Suprapubic skin (tissue), 4 donors: ENCODE measurements at regions not wholly inside any gene's neighbourhood (a gene's known extent, or its start where the extent isn't known, plus 50 kb on each side); places are given as distances from the start of the nearest gene placed in this dataset.
A peak's percentile ranks its signal among the peaks of the same experiment; 100 is the strongest.

Experiments
- DNase-seq, 2 donors: peaks; one replicate each; pipeline ENCODE4 v3.0.0-alpha.2; 2019; ENCODE audit warnings: low spot score in 2 of 2
- H3K27ac ChIP-seq: fragments of 200-600 bp; sonication (generic); one replicate; pipeline ENCODE4 v1.5.1; 2019
- H3K27me3 ChIP-seq: fragments of 200-600 bp; sonication (generic); one replicate; pipeline ENCODE4 v1.5.1; 2019
- H3K36me3 ChIP-seq: fragments of 200-600 bp; sonication (generic); one replicate; pipeline ENCODE4 v1.5.1; 2019
- H3K4me1 ChIP-seq: fragments of 200-600 bp; sonication (generic); one replicate; pipeline ENCODE4 v1.5.1; 2019
- H3K4me3 ChIP-seq: fragments of 200-600 bp; sonication (generic); one replicate; pipeline ENCODE4 v1.5.1; 2019; ENCODE audit warnings: mild to moderate bottlenecking
- H3K9me3 ChIP-seq: fragments of 200-600 bp; sonication (generic); one replicate; pipeline ENCODE4 v1.5.1; 2019
- EP300 ChIP-seq: sonication (generic); formaldehyde crosslinking; IDR thresholded peaks from one replicate; pipeline ENCODE4 v1.6.1; 2017; ENCODE audit warnings: antibody characterized with exemption
- POLR2A ChIP-seq, 2 donors: fragments of 450-650 bp; IDR thresholded peaks; one replicate each; pipeline ENCODE4 v1.6.1; 2017; ENCODE audit warnings: antibody characterized with exemption in 2 of 2, mild to moderate bottlenecking in 2 of 2, moderate library complexity in 2 of 2
- POLR2AphosphoS5 ChIP-seq, 3 donors: sonication (generic); formaldehyde crosslinking; IDR thresholded peaks; one replicate each; pipeline ENCODE4 v1.6.1; 2017; ENCODE audit warnings: antibody characterized with exemption in 3 of 3
- WGBS: methylation state at CpG from one replicate; pipeline ENCODE4 v1.1.5; 2018; 5-methylcytosine and 5-hydroxymethylcytosine counted together
- TF ChIP-seq, protein P1 (sequence below), 2 donors: fragments of 200-600 bp in 1 of 2; fragments of 450-650 bp in 1 of 2; sonication (generic) in 1 of 2; IDR thresholded peaks; one replicate each; pipeline ENCODE4 v1.5.1; 2016 to 2019; ENCODE audit warnings: antibody characterized with exemption in 2 of 2, mild to moderate bottlenecking in 1 of 2, moderate library complexity in 1 of 2

DNA sequence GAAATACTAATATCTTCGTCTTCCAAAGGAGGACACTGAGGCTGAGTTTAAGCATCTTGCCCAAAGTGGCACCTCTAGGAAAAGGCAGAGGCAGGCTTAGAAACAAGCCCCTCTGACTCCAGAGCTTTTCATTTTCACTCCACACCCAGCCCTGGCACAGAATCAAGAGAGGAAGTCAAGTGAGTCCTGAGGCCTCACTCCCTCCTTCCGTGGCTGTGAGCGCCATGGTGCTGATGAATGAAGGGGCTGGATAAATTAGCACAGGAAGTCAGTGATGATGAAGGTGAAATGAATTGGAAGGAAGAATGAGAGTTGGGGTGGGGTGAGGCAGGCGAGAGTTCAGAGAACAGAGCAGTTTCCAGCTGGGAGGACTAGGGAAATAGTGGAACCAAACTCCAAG, 179.3 kb downstream of the TMEM132E start:
- no peaks in the 10 kb centered on the region for H3K36me3 ChIP-seq
- peak in 1 of 2 donors; percentile 35 for DNase-seq
- no peaks in the 10 kb centered on the region for H3K9me3 ChIP-seq
- TF ChIP-seq EP300 (no peak), POLR2A (IDR thresholded peaks at IDR 0.05) (no peak), POLR2AphosphoS5 (IDR thresholded peaks at IDR 0.05) (no peak)
- TF ChIP-seq, protein P1, sequence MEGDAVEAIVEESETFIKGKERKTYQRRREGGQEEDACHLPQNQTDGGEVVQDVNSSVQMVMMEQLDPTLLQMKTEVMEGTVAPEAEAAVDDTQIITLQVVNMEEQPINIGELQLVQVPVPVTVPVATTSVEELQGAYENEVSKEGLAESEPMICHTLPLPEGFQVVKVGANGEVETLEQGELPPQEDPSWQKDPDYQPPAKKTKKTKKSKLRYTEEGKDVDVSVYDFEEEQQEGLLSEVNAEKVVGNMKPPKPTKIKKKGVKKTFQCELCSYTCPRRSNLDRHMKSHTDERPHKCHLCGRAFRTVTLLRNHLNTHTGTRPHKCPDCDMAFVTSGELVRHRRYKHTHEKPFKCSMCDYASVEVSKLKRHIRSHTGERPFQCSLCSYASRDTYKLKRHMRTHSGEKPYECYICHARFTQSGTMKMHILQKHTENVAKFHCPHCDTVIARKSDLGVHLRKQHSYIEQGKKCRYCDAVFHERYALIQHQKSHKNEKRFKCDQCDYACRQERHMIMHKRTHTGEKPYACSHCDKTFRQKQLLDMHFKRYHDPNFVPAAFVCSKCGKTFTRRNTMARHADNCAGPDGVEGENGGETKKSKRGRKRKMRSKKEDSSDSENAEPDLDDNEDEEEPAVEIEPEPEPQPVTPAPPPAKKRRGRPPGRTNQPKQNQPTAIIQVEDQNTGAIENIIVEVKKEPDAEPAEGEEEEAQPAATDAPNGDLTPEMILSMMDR (IDR thresholded peaks at IDR 0.05): no peak
- no peak overlapping the region for H3K4me3 ChIP-seq
- no peak overlapping the region for H3K27ac ChIP-seq
- H3K4me1 ChIP-seq: no peaks in the 10 kb centered on the region
- 48% methylated on average over 4 of the region's 4 CpGs for WGBS
- H3K27me3 ChIP-seq: peaks cover 25% of the 10 kb centered on the region

DNA sequence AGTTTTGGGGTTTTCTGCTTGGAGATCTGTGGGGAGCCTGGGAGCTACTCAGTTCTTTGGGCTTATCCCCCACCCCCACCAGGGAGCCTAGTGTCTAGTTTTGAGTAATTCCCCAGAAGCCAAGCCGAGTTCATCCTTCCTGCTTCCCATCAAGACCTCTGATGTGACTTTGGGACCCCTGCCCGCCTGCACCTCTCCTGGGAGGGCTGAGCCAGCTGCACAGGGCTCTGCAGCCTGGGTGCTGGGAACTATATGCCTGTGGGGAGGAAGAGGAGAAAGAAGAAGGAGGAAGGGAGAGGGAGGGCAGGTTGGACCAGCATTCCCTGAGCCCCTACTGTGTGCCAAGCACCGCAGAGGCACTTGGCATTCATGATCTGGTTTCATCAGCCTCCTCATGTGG, 178.9 kb downstream of the TMEM132E start:
- H3K4me1 ChIP-seq: no peaks in the 10 kb centered on the region
- no peaks in the 10 kb centered on the region for H3K36me3 ChIP-seq
- 68% methylated on average over 3 of the region's 3 CpGs for WGBS
- peak in 1 of 2 donors; percentile 49 for DNase-seq
- no peak overlapping the region for H3K27ac ChIP-seq
- TF ChIP-seq, protein P1 (IDR thresholded peaks at IDR 0.05): no peak
- TF ChIP-seq POLR2A (IDR thresholded peaks at IDR 0.05) (no peak), EP300 (no peak), POLR2AphosphoS5 (IDR thresholded peaks at IDR 0.05) (no peak)
- H3K9me3 ChIP-seq: no peaks in the 10 kb centered on the region
- no peak overlapping the region for H3K4me3 ChIP-seq
- H3K27me3 ChIP-seq: peaks cover 25% of the 10 kb centered on the region

DNA sequence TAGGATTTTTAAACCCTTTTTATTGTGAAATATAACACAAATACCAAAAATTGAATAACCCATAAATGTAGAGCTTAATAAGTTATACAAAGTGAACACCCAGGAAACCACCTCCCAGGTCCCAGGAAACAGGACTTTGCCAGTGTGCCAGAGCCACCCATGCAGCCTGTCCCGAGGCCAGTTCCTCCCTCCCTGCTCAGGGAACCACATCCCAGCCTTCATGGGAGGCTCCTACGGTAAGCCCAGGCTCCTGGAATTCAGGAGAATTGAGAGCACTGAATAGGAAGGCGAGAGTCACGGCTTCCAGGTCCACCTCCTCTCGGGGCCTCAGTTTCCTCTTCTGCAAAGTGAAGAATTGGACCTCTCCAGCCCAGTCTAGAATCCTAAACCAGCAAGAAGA, 178.2 kb downstream of the TMEM132E start:
- peak in 1 of 2 donors; percentile 21 for DNase-seq
- peaks cover 20% of the 10 kb centered on the region for H3K27me3 ChIP-seq
- no peaks in the 10 kb centered on the region for H3K4me1 ChIP-seq
- H3K27ac ChIP-seq: no peak overlapping the region
- H3K9me3 ChIP-seq: no peaks in the 10 kb centered on the region
- no peaks in the 10 kb centered on the region for H3K36me3 ChIP-seq
- 66% methylated on average over 5 of the region's 5 CpGs for WGBS
- TF ChIP-seq, protein P1 (IDR thresholded peaks at IDR 0.05): no peak
- TF ChIP-seq EP300 (no peak), POLR2A (IDR thresholded peaks at IDR 0.05) (no peak), POLR2AphosphoS5 (IDR thresholded peaks at IDR 0.05) (no peak)
- H3K4me3 ChIP-seq: no peak overlapping the region

DNA sequence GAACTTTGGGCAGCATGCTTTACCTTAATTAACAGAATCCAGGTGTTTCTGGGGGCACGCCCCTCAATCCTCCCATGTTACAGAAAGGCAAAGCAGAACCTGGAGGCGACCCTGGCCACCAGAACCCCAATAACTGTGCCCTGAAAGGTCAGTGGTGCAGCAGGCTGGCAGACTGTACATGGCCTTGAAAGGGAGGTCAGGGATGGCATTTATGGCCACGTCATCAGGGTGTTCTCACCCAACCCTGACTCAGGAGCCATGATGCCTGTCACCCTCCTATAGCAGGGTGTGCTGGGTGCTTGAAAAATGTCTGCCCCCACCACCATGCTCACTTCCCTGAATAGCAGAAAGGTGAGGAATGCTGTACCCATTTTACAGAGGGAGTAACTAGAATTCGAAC, 177.7 kb downstream of the TMEM132E start:
- H3K27me3 ChIP-seq: peaks cover 17% of the 10 kb centered on the region
- H3K36me3 ChIP-seq: no peaks in the 10 kb centered on the region
- 88% methylated on average over 2 of the region's 4 CpGs for WGBS
- H3K4me3 ChIP-seq: no peak overlapping the region
- H3K27ac ChIP-seq: no peak overlapping the region
- H3K9me3 ChIP-seq: no peaks in the 10 kb centered on the region
- no peaks in the 10 kb centered on the region for H3K4me1 ChIP-seq
- peak in 1 of 2 donors; percentile 26 for DNase-seq
- TF ChIP-seq, protein P1 (IDR thresholded peaks at IDR 0.05): no peak
- TF ChIP-seq POLR2A (IDR thresholded peaks at IDR 0.05) (no peak), POLR2AphosphoS5 (IDR thresholded peaks at IDR 0.05) (no peak), EP300 (no peak)

DNA sequence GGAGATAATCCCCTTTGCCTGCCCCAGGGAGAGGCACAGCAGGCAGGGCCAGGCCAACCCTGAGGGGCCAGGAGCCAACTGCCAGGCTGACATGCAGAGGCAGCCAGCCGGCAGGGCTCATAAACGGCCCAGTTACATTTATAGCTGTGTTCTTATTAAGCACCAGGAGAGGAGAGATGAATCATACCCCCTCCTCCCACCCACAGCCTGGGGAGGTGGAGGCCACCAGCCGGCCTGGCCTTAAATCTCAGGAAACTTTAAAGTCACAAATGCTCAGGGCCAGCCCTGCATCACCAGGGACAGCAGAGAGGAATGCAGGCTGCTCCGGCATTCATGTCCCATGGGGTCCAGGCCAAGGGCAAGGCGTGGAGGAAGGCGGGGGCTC, 177.2 kb downstream of the TMEM132E start:
- peak in 1 of 2 donors; percentile 56 for DNase-seq
- WGBS: 38% methylated on average over 6 of the region's 6 CpGs

More for the DNA sequence above, 177.2 kb downstream of the TMEM132E start:
- Histone ChIP-seq H3K4me1 (no peaks in the 10 kb centered on the region), H3K27me3 (peaks cover 15% of the 10 kb centered on the region), H3K27ac (no peak overlapping the region), H3K36me3 (no peaks in the 10 kb centered on the region), H3K9me3 (no peaks in the 10 kb centered on the region), H3K4me3 (no peak overlapping the region)
- TF ChIP-seq POLR2AphosphoS5 (IDR thresholded peaks at IDR 0.05) (no peak), POLR2A (IDR thresholded peaks at IDR 0.05) (no peak), EP300 (no peak)
- TF ChIP-seq, protein P1 (IDR thresholded peaks at IDR 0.05): no peak
